PC-9 (cell line): ENCODE measurements at regions not wholly inside any gene's neighbourhood (a gene's known extent, or its start where the extent isn't known, plus 50 kb on each side); places are given as distances from the start of the nearest gene placed in this dataset.

ENCODE experiments used
- BruUV-seq: library from RNA; stranded (reverse); fragments of 400-500 nt; replicated peaks from 2 replicates; lab custom pipeline; 2021; lab: Mats Ljungman, UMichigan
- CTCF ChIA-PET: fragments of 300-600 bp; sonication (Branson Sonifier 250); formaldehyde crosslinking; loops from one replicate; lab custom pipeline; 2022; ENCODE audit warnings: antibody characterized with exemption; lab: Charles Lee
- POLR2A ChIA-PET: fragments of 300-600 bp; sonication (Branson Sonifier 250); formaldehyde crosslinking; loops from one replicate; lab custom pipeline; 2022; ENCODE audit warnings: antibody characterized with exemption; ENCODE audit not compliant: unreplicated experiment; lab: Charles Lee
- DNase-seq, 2 experiments: peaks; one replicate each; pipeline versions ENCODE4 v3.0.0 to v3.0.0-alpha.2; 2015 to 2022; ENCODE audit warnings: mixed read lengths in 1 of 2
- H2AFZ ChIP-seq: fragments of 200-600 bp; sonication (generic); 2 replicates; pipeline ENCODE4 v1.8.1; 2017; ENCODE audit warnings: antibody characterized with exemption
- H3F3A ChIP-seq: fragments of 200-600 bp; sonication (generic); 2 replicates; pipeline ENCODE4 v1.8.1; 2017; ENCODE audit warnings: antibody characterized with exemption, mild to moderate bottlenecking, low read depth; ENCODE audit not compliant: insufficient read depth
- H3K27ac ChIP-seq: fragments of 200-600 bp; sonication (generic); 2 replicates; pipeline ENCODE4 v1.6.1; 2016; ENCODE audit warnings: mixed run types
- H3K27me3 ChIP-seq: fragments of 200-600 bp; sonication (generic); 2 replicates; pipeline ENCODE4 v1.6.1; 2016; ENCODE audit warnings: low read depth, mixed run types; ENCODE audit not compliant: insufficient read depth
- H3K36me3 ChIP-seq: fragments of 200-600 bp; sonication (generic); 2 replicates; pipeline ENCODE4 v1.6.1; 2016; ENCODE audit warnings: low read depth, mixed run types
- H3K4me1 ChIP-seq: fragments of 200-600 bp; sonication (generic); replicated peaks from 2 replicates; pipeline ENCODE4 v1.6.1; 2016; ENCODE audit warnings: mixed run types; ENCODE audit not compliant: insufficient read depth
- H3K4me2 ChIP-seq: fragments of 200-600 bp; sonication (generic); 2 replicates; pipeline ENCODE4 v1.6.1; 2017; ENCODE audit warnings: mixed run types
- H3K4me3 ChIP-seq: fragments of 200-600 bp; sonication (generic); 2 replicates; pipeline ENCODE4 v1.6.1; 2016; ENCODE audit warnings: mixed run types
- H3K79me2 ChIP-seq: fragments of 200-600 bp; sonication (generic); 2 replicates; pipeline ENCODE4 v1.6.1; 2017; ENCODE audit warnings: low read depth, mixed run types
- H3K9me2 ChIP-seq: fragments of 200-600 bp; sonication (generic); 2 replicates; pipeline ENCODE4 v1.8.1; 2017; ENCODE audit warnings: mild to moderate bottlenecking; ENCODE audit not compliant: insufficient read depth
- H3K9me3 ChIP-seq: fragments of 200-600 bp; sonication (generic); 2 replicates; pipeline ENCODE4 v1.8.1; 2016; ENCODE audit warnings: low read depth; ENCODE audit not compliant: insufficient read depth
- H4K20me1 ChIP-seq: fragments of 200-600 bp; sonication (generic); 2 replicates; pipeline ENCODE4 v1.8.1; 2017; ENCODE audit not compliant: insufficient read depth
- EZH2 ChIP-seq: fragments of 200-600 bp; sonication (generic); IDR thresholded peaks from 2 replicates; pipeline ENCODE4 v1.8.0; 2017; ENCODE audit warnings: antibody characterized with exemption, low read depth
- intact Hi-C: fragments of 100-400 bp; cut with micrococcal nuclease; formaldehyde crosslinking; loops from one replicate; pipeline ENCODE4 v1.10.0; 2022; ENCODE audit not compliant: unreplicated experiment
- TF ChIP-seq, protein P1 (sequence below): fragments of 200-600 bp; sonication (generic); conservative IDR thresholded peaks from 2 replicates; pipeline ENCODE4 v1.6.1; 2017; ENCODE audit warnings: mixed run types, antibody characterized with exemption, mild to moderate bottlenecking, moderate library complexity

GRCh38 chr11:104633226-104633625, 265.0 kb downstream of the CASP12 start:
- no peak overlapping the region for H3K4me3 ChIP-seq
- no peak for DNase-seq
- no peaks in the 10 kb centered on the region for H4K20me1 ChIP-seq
- H3F3A ChIP-seq: no peaks in the 10 kb centered on the region
- no TSS peak for BruUV-seq
- H3K36me3 ChIP-seq: no peaks in the 10 kb centered on the region
- CTCF ChIA-PET: no interaction called here
- no peak overlapping the region for H2AFZ ChIP-seq
- no peaks in the 10 kb centered on the region for H3K27me3 ChIP-seq
- H3K27ac ChIP-seq: no peak overlapping the region
- no peaks in the 10 kb centered on the region for H3K79me2 ChIP-seq
- intact Hi-C loops: no loop called here
- H3K4me2 ChIP-seq: no peak overlapping the region
- 0 out of 2 replicates have a peak, but pooled peaks cover 6% of the 10 kb centered on the region for H3K4me1 ChIP-seq
- no peaks in the 10 kb centered on the region; the same call in 1 of the 2 replicates for H3K9me3 ChIP-seq
- no peaks in the 10 kb centered on the region for H3K9me2 ChIP-seq
- no peak for TF ChIP-seq EZH2
- TF ChIP-seq, protein P1, sequence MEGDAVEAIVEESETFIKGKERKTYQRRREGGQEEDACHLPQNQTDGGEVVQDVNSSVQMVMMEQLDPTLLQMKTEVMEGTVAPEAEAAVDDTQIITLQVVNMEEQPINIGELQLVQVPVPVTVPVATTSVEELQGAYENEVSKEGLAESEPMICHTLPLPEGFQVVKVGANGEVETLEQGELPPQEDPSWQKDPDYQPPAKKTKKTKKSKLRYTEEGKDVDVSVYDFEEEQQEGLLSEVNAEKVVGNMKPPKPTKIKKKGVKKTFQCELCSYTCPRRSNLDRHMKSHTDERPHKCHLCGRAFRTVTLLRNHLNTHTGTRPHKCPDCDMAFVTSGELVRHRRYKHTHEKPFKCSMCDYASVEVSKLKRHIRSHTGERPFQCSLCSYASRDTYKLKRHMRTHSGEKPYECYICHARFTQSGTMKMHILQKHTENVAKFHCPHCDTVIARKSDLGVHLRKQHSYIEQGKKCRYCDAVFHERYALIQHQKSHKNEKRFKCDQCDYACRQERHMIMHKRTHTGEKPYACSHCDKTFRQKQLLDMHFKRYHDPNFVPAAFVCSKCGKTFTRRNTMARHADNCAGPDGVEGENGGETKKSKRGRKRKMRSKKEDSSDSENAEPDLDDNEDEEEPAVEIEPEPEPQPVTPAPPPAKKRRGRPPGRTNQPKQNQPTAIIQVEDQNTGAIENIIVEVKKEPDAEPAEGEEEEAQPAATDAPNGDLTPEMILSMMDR: no peak
- POLR2A ChIA-PET: no interaction called here

DNA sequence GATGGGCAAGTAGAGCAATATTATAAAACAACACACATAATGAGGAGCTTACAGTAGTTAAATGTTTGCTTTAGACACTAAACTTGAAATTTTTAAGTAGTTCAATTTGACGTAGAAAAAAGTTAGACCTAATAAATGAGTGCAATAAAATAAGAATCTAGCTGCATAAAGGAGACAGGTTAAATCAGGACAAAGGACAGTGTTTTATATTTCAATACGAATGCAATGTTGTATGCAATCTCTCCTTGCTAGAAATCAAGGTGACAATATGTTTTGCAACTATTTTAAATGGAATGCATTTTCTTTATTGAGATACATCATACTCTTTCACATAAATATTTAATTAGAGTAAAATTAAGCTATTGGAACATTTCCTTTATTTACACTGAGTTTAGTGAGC, 267.9 kb downstream of the CASP12 start:
- H3K27me3 ChIP-seq: no peaks in the 10 kb centered on the region
- TF ChIP-seq EZH2: no peak
- DNase-seq: no peak
- no peaks in the 10 kb centered on the region for H3K9me2 ChIP-seq
- no peaks in the 10 kb centered on the region for H4K20me1 ChIP-seq
- H3K4me3 ChIP-seq: no peak overlapping the region
- H3K9me3 ChIP-seq: no peaks in the 10 kb centered on the region
- ChIA-PET POLR2A (interaction anchor here (0.7 kb wide), 1 partner anchor 40 kb away, joined by 3 read pairs; no protein-coding TSS in a partner anchor), CTCF (no interaction called here)
- H3K4me2 ChIP-seq: no peak overlapping the region
- no peaks in the 10 kb centered on the region for H3F3A ChIP-seq
- BruUV-seq: no TSS peak
- H3K4me1 ChIP-seq: no peaks in the 10 kb centered on the region
- H2AFZ ChIP-seq: no peak overlapping the region
- intact Hi-C loops: no loop called here
- no peak overlapping the region for H3K27ac ChIP-seq
- H3K36me3 ChIP-seq: no peaks in the 10 kb centered on the region
- no peaks in the 10 kb centered on the region for H3K79me2 ChIP-seq

- DNase-seq: no peak
- Histone ChIP-seq H2AFZ (no peak overlapping the region), H3K36me3 (no peaks in the 10 kb centered on the region), H3K79me2 (no peaks in the 10 kb centered on the region), H3K9me2 (no peaks in the 10 kb centered on the region), H3K4me1 (peaks cover 6% of the 10 kb centered on the region), H3K4me2 (no peak overlapping the region), H3K4me3 (no peak overlapping the region), H3K27me3 (no peaks in the 10 kb centered on the region), H3K27ac (no peak overlapping the region), H3F3A (no peaks in the 10 kb centered on the region), H4K20me1 (no peaks in the 10 kb centered on the region), H3K9me3 (no peaks in the 10 kb centered on the region; the same call in none of the 2 replicates)
- intact Hi-C loops: no loop called here
- ChIA-PET CTCF (no interaction called here), POLR2A (no interaction called here)
- TF ChIP-seq, protein P1: no peak
- no peak for TF ChIP-seq EZH2
- BruUV-seq: no TSS peak
Observed at GRCh38 chr11:104625246-104625645, 273.0 kb downstream of the CASP12 start.

DNA sequence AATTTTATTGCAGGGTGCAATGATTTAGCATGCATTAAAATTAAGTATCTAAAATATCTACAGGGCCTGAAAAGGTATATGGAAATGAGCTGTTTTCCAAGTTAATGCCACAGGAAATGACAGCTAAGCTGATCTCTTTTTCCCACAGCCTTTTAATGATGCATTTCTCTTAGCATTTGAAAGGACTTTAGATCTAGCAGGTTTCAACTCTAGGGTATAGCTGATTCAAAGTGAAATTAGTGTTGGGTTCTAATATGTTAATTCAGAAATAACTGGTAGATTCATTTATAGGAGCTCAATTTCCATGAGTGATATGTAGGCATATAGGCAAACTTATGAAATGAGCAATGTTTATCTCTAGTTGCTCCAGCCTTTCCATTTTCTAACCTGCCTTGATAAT, 274.2 kb downstream of the CASP12 start:
- Histone ChIP-seq H3K4me3 (no peak overlapping the region), H3K79me2 (no peaks in the 10 kb centered on the region), H3K9me3 (no peaks in the 10 kb centered on the region; the same call in none of the 2 replicates), H3K36me3 (no peaks in the 10 kb centered on the region), H3F3A (no peaks in the 10 kb centered on the region; the same call in 1 of the 2 replicates), H3K27me3 (no peaks in the 10 kb centered on the region), H3K4me1 (peaks cover 6% of the 10 kb centered on the region), H2AFZ (no peak overlapping the region), H4K20me1 (no peaks in the 10 kb centered on the region), H3K4me2 (no peak overlapping the region), H3K9me2 (no peaks in the 10 kb centered on the region), H3K27ac (no peak overlapping the region)
- no TSS peak for BruUV-seq
- intact Hi-C loops: no loop called here
- DNase-seq: no peak
- CTCF ChIA-PET: no interaction called here
- TF ChIP-seq EZH2: no peak
- TF ChIP-seq, protein P1: no peak
- POLR2A ChIA-PET: interaction anchor here (0.6 kb wide), 1 partner anchor 633 kb away, joined by 15 read pairs; no protein-coding TSS in a partner anchor
